WERI-Rb-1 (cell line): ENCODE measurements at regions not wholly inside any gene's neighbourhood (a gene's known extent, or its start where the extent isn't known, plus 50 kb on each side); places are given as distances from the start of the nearest gene placed in this dataset.

ENCODE experiments used
- DNase-seq: peaks from one replicate; pipeline ENCODE4 v3.0.0-alpha.2; 2020
- H3K27ac ChIP-seq: fragments of 250-450 bp; sonication (Bioruptor Pico); 2 replicates; pipeline ENCODE4 v1.5.1; 2020; ENCODE audit warnings: mild to moderate bottlenecking, moderate library complexity
- H3K27me3 ChIP-seq: fragments of 250-450 bp; sonication (Bioruptor Pico); 2 replicates; pipeline ENCODE4 v1.5.1; 2021; ENCODE audit warnings: mild to moderate bottlenecking, low read depth, moderate library complexity; ENCODE audit not compliant: insufficient read depth, severe bottlenecking
- H3K36me3 ChIP-seq: fragments of 250-450 bp; sonication (Bioruptor Pico); 2 replicates; pipeline ENCODE4 v1.5.1; 2020; ENCODE audit warnings: mild to moderate bottlenecking, moderate library complexity
- H3K4me3 ChIP-seq: 2 replicates; pipeline ENCODE4 v1.5.1; 2011; ENCODE audit warnings: low read depth, mild to moderate bottlenecking, control low read depth, low read length
- H3K9me3 ChIP-seq: fragments of 250-450 bp; sonication (Bioruptor Pico); 2 replicates; pipeline ENCODE4 v1.5.1; 2021; ENCODE audit warnings: mild to moderate bottlenecking, moderate library complexity; ENCODE audit not compliant: severe bottlenecking
- TF ChIP-seq, protein P1 (sequence below): IDR thresholded peaks from 2 replicates; pipeline ENCODE4 v1.5.1; 2011; ENCODE audit warnings: low read depth, mild to moderate bottlenecking, control low read depth, inconsistent platforms, low read length

- no peaks in the 10 kb centered on the region for H3K27me3 ChIP-seq
- no peak for DNase-seq
- H3K36me3 ChIP-seq, result no peaks in the 10 kb centered on the region
- TF ChIP-seq, protein P1, sequence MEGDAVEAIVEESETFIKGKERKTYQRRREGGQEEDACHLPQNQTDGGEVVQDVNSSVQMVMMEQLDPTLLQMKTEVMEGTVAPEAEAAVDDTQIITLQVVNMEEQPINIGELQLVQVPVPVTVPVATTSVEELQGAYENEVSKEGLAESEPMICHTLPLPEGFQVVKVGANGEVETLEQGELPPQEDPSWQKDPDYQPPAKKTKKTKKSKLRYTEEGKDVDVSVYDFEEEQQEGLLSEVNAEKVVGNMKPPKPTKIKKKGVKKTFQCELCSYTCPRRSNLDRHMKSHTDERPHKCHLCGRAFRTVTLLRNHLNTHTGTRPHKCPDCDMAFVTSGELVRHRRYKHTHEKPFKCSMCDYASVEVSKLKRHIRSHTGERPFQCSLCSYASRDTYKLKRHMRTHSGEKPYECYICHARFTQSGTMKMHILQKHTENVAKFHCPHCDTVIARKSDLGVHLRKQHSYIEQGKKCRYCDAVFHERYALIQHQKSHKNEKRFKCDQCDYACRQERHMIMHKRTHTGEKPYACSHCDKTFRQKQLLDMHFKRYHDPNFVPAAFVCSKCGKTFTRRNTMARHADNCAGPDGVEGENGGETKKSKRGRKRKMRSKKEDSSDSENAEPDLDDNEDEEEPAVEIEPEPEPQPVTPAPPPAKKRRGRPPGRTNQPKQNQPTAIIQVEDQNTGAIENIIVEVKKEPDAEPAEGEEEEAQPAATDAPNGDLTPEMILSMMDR, result no peak
- H3K4me3 ChIP-seq, result no peak overlapping the region
- no peak overlapping the region for H3K27ac ChIP-seq
- no peaks in the 10 kb centered on the region for H3K9me3 ChIP-seq
Observed at GRCh38 chr1:60245324-60245723, 171.8 kb upstream of the C1orf87 start.

DNA sequence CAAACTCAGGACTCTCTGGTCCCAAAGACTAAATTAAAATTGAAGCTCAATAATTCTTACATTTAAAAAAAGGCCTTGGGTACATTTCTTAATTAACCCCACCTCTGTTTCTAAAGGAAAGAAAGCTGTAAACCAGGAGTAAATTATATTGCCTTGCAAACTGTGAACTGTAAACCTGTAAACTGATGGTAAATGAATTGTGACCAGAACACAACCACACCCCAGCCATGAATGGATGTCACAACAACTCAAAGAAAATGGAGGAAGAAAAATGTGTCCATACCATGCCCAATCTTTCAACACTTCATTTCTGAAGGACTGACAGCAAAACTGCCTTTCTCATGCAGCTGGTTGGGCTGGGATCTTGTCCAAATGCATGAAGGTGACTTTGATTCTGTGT is 171.3 kb upstream of the C1orf87 start:
- Histone ChIP-seq H3K4me3 (no peak overlapping the region), H3K27ac (no peak overlapping the region), H3K36me3 (no peaks in the 10 kb centered on the region), H3K9me3 (no peaks in the 10 kb centered on the region), H3K27me3 (no peaks in the 10 kb centered on the region)
- DNase-seq, result no peak
- TF ChIP-seq, protein P1, result no peak

DNA sequence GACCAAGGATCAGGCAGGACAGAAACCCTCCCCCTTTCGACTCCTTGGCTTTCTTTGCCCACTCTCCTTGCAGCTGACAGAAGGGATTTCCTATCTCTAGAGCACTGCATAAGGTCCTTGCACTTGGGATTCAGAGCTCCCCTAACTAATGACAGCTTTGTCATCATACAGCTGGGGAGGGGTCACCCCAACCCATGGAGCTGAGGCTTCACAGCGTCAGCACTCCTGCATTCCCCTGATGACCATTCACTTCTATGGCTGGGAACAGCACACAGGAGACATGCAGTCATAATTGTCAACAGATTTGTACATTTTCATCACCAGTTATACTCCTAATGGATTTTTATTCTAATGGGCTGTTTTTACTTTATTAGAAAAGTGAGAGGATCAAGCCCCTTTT is 161.7 kb upstream of the C1orf87 start:
- DNase-seq, result no peak
- H3K27ac ChIP-seq, result no peak overlapping the region
- no peaks in the 10 kb centered on the region for H3K9me3 ChIP-seq
- H3K27me3 ChIP-seq, result no peaks in the 10 kb centered on the region
- H3K4me3 ChIP-seq, result no peak overlapping the region
- no peaks in the 10 kb centered on the region for H3K36me3 ChIP-seq
- TF ChIP-seq, protein P1, result no peak

GRCh38 chr1:60234776-60235175 is 161.2 kb upstream of the C1orf87 start:
- TF ChIP-seq, protein P1, result no peak
- Histone ChIP-seq H3K27ac (no peak overlapping the region), H3K9me3 (no peaks in the 10 kb centered on the region), H3K27me3 (no peaks in the 10 kb centered on the region), H3K36me3 (no peaks in the 10 kb centered on the region), H3K4me3 (no peak overlapping the region)
- no peak for DNase-seq

DNA sequence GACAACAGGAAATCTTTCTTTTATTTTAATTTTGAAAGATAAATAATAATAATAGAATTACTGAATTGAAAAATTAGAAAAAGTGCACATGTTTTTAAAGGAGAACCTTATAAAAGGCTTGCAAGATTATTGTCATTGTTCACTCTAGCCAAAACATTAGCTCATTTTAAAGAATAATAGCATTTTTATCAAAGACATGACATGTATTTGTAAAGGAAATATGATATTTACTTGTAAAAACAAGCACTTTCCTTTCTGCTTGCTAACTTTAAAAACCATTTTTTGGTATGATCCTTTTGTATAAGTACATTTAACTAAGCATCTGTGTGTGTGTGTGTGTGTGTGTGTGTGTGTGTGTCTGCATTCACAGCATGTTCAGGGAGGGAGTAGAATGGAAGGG is 156.3 kb upstream of the C1orf87 start:
- Histone ChIP-seq H3K36me3 (no peaks in the 10 kb centered on the region), H3K9me3 (no peaks in the 10 kb centered on the region), H3K27ac (no peak overlapping the region), H3K27me3 (no peaks in the 10 kb centered on the region), H3K4me3 (no peak overlapping the region)
- no peak for DNase-seq
- TF ChIP-seq, protein P1, result no peak

DNA sequence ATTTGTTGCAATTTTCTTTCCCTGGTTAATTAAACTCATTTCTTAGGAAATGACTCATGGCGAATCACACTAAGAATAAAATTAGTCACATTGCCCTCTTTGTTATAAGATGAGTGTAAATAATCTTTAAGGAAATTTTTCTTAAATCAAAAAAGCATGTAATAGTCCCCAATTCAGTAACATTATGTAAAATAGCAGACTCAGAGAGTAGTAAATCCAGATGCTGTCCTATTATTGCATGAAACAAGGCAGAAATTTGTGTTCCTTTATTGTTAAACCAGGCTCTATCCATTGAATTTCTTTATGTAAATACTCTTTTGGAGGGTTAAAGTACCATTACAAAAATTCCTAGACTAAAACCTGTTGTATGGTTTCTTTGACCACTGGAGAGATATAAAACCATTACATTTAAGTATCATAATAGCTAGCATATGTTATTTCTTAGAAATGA is 154.5 kb upstream of the C1orf87 start:
- Histone ChIP-seq H3K36me3 (no peaks in the 10 kb centered on the region), H3K27ac (no peak overlapping the region), H3K4me3 (no peak overlapping the region), H3K9me3 (no peaks in the 10 kb centered on the region), H3K27me3 (no peaks in the 10 kb centered on the region)
- DNase-seq, result no peak
- TF ChIP-seq, protein P1, result no peak
